Vagina (tissue), 2 donors: ENCODE measurements at regions not wholly inside any gene's neighbourhood (a gene's known extent, or its start where the extent isn't known, plus 50 kb on each side); places are given as distances from the start of the nearest gene placed in this dataset.

Experiments used
- DNase-seq, 2 donors: peaks; one replicate each; pipeline ENCODE4 v3.0.0-alpha.2; 2017; ENCODE audit errors: extremely low spot score in 2 of 2
- H3K27ac ChIP-seq: fragments of 200-600 bp; sonication (generic); one replicate; pipeline ENCODE4 v1.5.1; 2019
- H3K27me3 ChIP-seq: fragments of 200-600 bp; sonication (generic); one replicate; pipeline ENCODE4 v1.5.1; 2019
- H3K36me3 ChIP-seq, 2 donors: fragments of 200-600 bp; sonication (generic); one replicate each; pipeline ENCODE4 v1.5.1; 2017 to 2019
- H3K4me1 ChIP-seq: fragments of 200-600 bp; sonication (generic); one replicate; pipeline ENCODE4 v1.5.1; 2019
- H3K4me3 ChIP-seq, 2 donors: fragments of 200-600 bp; sonication (generic); 1 replicate in 1 of 2; 2 replicates in 1 of 2; pipeline ENCODE4 v1.5.1; 2016 to 2019
- H3K9me3 ChIP-seq: fragments of 200-600 bp; sonication (generic); one replicate; pipeline ENCODE4 v1.5.1; 2019
- CTCF ChIP-seq, 3 experiments: fragments of 450-650 bp in 2 of 3; fragments of 200-600 bp in 1 of 3; sonication (generic) in 1 of 3; IDR thresholded peaks; one replicate each; pipeline ENCODE4 v1.5.1; 2017 to 2019; ENCODE audit warnings: antibody characterized with exemption in 3 of 3, mild to moderate bottlenecking in 2 of 3, moderate library complexity in 2 of 3
- POLR2A ChIP-seq, 2 donors: fragments of 450-650 bp; IDR thresholded peaks; one replicate each; pipeline ENCODE4 v1.6.1; 2017; ENCODE audit warnings: antibody characterized with exemption in 2 of 2, mild to moderate bottlenecking in 2 of 2, moderate library complexity in 2 of 2
- POLR2AphosphoS5 ChIP-seq, 2 donors: sonication (generic); formaldehyde crosslinking; IDR thresholded peaks; one replicate each; pipeline ENCODE4 v1.9.0; 2017; ENCODE audit warnings: antibody characterized with exemption in 2 of 2, mild to moderate bottlenecking in 2 of 2, low read depth in 1 of 2; ENCODE audit not compliant: insufficient read depth in 1 of 2
- intact Hi-C: fragments of 100-400 bp; cut with DNase I; formaldehyde crosslinking; loops from one replicate; pipeline ENCODE4 v1.15.1; 2023

GRCh38 chr14:49408187-49408933, 177.8 kb downstream of the RPS29 start:
- no peak overlapping the region for H3K27ac ChIP-seq
- H3K27me3 ChIP-seq: no peaks in the 10 kb centered on the region

GRCh38 chr14:49405291-49405690, 180.9 kb downstream of the RPS29 start:
- Histone ChIP-seq H3K4me1 (no peaks in the 10 kb centered on the region), H3K27me3 (no peaks in the 10 kb centered on the region), H3K4me3 (no peak overlapping the region), H3K36me3 (no peaks in the 10 kb centered on the region), H3K9me3 (no peaks in the 10 kb centered on the region), H3K27ac (no peak overlapping the region)
- no peak for DNase-seq
- intact Hi-C loops: no loop called here
- TF ChIP-seq POLR2AphosphoS5 (IDR thresholded peaks at IDR 0.05; ENCODE audit: insufficient read depth in 1 of 2, low read depth in 1 of 2) (no peak), CTCF (IDR thresholded peaks at IDR 0.05) (no peak), POLR2A (IDR thresholded peaks at IDR 0.05) (no peak)

More at GRCh38 chr14:49408187-49408933, 177.8 kb downstream of the RPS29 start:
- intact Hi-C loops: no loop called here
- no peaks in the 10 kb centered on the region for H3K36me3 ChIP-seq
- DNase-seq: no peak
- H3K4me1 ChIP-seq: no peaks in the 10 kb centered on the region
- H3K4me3 ChIP-seq: no peak overlapping the region
- no peaks in the 10 kb centered on the region for H3K9me3 ChIP-seq
- TF ChIP-seq POLR2AphosphoS5 (IDR thresholded peaks at IDR 0.05; ENCODE audit: insufficient read depth in 1 of 2, low read depth in 1 of 2) (no peak), CTCF (IDR thresholded peaks at IDR 0.05) (no peak), POLR2A (IDR thresholded peaks at IDR 0.05) (no peak)

GRCh38 chr14:49401373-49401772, 184.8 kb downstream of the RPS29 start:
- Histone ChIP-seq H3K36me3 (no peaks in the 10 kb centered on the region), H3K4me3 (no peak overlapping the region), H3K9me3 (no peaks in the 10 kb centered on the region), H3K27me3 (no peaks in the 10 kb centered on the region), H3K4me1 (no peaks in the 10 kb centered on the region), H3K27ac (no peak overlapping the region)
- intact Hi-C loops: no loop called here
- no peak for DNase-seq
- TF ChIP-seq POLR2A (IDR thresholded peaks at IDR 0.05) (no peak), CTCF (IDR thresholded peaks at IDR 0.05) (no peak), POLR2AphosphoS5 (IDR thresholded peaks at IDR 0.05; ENCODE audit: insufficient read depth in 1 of 2, low read depth in 1 of 2) (no peak)

GRCh38 chr14:49396801-49397200, 189.4 kb downstream of the RPS29 start:
- H3K9me3 ChIP-seq: no peaks in the 10 kb centered on the region
- H3K27ac ChIP-seq: no peak overlapping the region
- H3K4me3 ChIP-seq: no peak overlapping the region
- no peaks in the 10 kb centered on the region for H3K27me3 ChIP-seq
- no peak for DNase-seq
- H3K4me1 ChIP-seq: no peaks in the 10 kb centered on the region
- TF ChIP-seq POLR2A (IDR thresholded peaks at IDR 0.05): no peak
- no peak for TF ChIP-seq POLR2AphosphoS5 (IDR thresholded peaks at IDR 0.05; ENCODE audit: insufficient read depth in 1 of 2, low read depth in 1 of 2)
- no peak for TF ChIP-seq CTCF (IDR thresholded peaks at IDR 0.05)
- intact Hi-C loops: no loop called here
- no peaks in the 10 kb centered on the region for H3K36me3 ChIP-seq

- Histone ChIP-seq H3K27ac (no peak overlapping the region), H3K4me3 (no peak overlapping the region), H3K27me3 (no peaks in the 10 kb centered on the region), H3K4me1 (no peaks in the 10 kb centered on the region), H3K36me3 (no peaks in the 10 kb centered on the region), H3K9me3 (no peaks in the 10 kb centered on the region)
- DNase-seq: no peak
- no peak for TF ChIP-seq CTCF (IDR thresholded peaks at IDR 0.05)
- no peak for TF ChIP-seq POLR2AphosphoS5 (IDR thresholded peaks at IDR 0.05; ENCODE audit: insufficient read depth in 1 of 2, low read depth in 1 of 2)
- TF ChIP-seq POLR2A (IDR thresholded peaks at IDR 0.05): no peak
- intact Hi-C loops: no loop called here
Measured at GRCh38 chr14:49381778-49382177, 204.4 kb downstream of the RPS29 start.
